ENCODE measurements at regions not wholly inside any gene's neighbourhood (a gene's known extent, or its start where the extent isn't known, plus 50 kb on each side); places are given as distances from the start of the nearest gene placed in this dataset.

GRCh38 chr17:72515291-72516065 is 394.7 kb downstream of the SOX9 start:
- DNase-seq (ENCODE audit: insufficient read length, low spot score) (no peak), FAIRE-seq (no peak)
- TF ChIP-seq, protein P1, sequence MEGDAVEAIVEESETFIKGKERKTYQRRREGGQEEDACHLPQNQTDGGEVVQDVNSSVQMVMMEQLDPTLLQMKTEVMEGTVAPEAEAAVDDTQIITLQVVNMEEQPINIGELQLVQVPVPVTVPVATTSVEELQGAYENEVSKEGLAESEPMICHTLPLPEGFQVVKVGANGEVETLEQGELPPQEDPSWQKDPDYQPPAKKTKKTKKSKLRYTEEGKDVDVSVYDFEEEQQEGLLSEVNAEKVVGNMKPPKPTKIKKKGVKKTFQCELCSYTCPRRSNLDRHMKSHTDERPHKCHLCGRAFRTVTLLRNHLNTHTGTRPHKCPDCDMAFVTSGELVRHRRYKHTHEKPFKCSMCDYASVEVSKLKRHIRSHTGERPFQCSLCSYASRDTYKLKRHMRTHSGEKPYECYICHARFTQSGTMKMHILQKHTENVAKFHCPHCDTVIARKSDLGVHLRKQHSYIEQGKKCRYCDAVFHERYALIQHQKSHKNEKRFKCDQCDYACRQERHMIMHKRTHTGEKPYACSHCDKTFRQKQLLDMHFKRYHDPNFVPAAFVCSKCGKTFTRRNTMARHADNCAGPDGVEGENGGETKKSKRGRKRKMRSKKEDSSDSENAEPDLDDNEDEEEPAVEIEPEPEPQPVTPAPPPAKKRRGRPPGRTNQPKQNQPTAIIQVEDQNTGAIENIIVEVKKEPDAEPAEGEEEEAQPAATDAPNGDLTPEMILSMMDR (IDR thresholded peaks at IDR 0.05; ENCODE audit: insufficient read depth, missing control alignments) = no peak

GRCh38 chr17:72516772-72517399 is 396.1 kb downstream of the SOX9 start:
- TF ChIP-seq, protein P1 (IDR thresholded peaks at IDR 0.05; ENCODE audit: insufficient read depth, missing control alignments) = no peak
- FAIRE-seq (no peak), DNase-seq (ENCODE audit: insufficient read length, low spot score) (no peak)

DNA sequence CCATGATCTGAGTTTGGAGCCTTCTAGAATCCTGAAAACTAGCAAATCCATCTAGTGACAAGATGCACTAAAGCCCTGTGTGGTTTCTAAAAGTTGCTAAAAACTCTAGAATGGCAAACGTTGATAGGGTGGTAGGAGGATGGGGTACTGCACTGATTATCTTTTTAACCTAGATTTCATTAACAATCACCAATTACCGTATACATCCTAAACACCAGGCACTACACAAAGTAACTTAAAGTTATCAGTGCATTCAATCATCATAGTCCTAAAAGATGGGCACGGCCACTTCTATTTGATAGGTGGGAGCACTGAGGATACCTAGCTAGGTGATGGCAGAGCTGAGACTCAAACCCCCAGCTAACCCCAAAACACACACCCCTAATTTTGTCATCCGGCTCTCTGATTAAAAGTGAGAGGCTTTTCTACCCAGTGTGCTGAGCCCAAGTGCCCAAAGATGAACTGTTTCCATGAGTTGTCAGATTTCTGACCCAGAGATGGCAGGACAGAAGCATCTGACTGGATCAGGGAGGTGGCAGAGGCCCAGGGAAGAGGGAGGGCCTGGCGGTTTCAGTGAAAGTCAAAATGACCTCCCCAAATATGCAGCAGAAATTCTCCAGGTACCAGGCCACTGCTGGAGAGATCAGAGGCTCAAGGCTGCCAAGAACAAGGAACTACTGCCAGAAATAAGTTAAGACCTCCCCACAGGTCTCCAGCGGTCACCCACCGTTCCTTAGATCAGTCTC is 396.8 kb downstream of the SOX9 start:
- DNase-seq (ENCODE audit: insufficient read length, low spot score) (no peak), FAIRE-seq (no peak)

GRCh38 chr17:72518159-72518732 is 397.4 kb downstream of the SOX9 start:
- TF ChIP-seq, protein P1 (IDR thresholded peaks at IDR 0.05; ENCODE audit: insufficient read depth, missing control alignments) = no peak
- FAIRE-seq = no peak
- no peak for DNase-seq (ENCODE audit: insufficient read length, low spot score)

More for the DNA sequence above, 396.8 kb downstream of the SOX9 start:
- TF ChIP-seq, protein P1 (IDR thresholded peaks at IDR 0.05; ENCODE audit: insufficient read depth, missing control alignments) = no peak

GRCh38 chr17:72518753-72519597 is 398.2 kb downstream of the SOX9 start:
- TF ChIP-seq, protein P1 (IDR thresholded peaks at IDR 0.05; ENCODE audit: insufficient read depth, missing control alignments) = no peak
- DNase-seq (ENCODE audit: insufficient read length, low spot score) (no peak), FAIRE-seq (no peak)

DNA sequence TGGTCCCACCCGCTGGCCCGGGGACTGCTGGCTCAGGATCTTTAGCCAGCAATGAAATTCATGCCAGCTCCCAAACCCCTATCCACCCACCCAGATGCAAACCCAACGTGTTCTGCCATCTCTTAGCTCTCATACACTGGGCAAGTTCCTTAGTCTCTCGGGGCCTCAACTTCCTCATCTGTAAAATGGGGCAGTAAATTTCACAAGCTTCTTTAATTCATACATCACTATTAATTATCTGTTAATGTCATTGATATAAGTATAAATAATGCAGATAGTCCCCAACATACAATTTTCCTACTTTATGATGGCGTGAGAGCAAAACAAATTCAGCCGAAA is 398.7 kb downstream of the SOX9 start:
- DNase-seq (ENCODE audit: insufficient read length, low spot score) (no peak), FAIRE-seq (no peak)
- TF ChIP-seq, protein P1 (IDR thresholded peaks at IDR 0.05; ENCODE audit: insufficient read depth, missing control alignments) = no peak
